Lower leg skin (tissue), 4 donors: ENCODE measurements at regions not wholly inside any gene's neighbourhood (a gene's known extent, or its start where the extent isn't known, plus 50 kb on each side); places are given as distances from the start of the nearest gene placed in this dataset.
A peak's percentile ranks its signal among the peaks of the same experiment; 100 is the strongest.

Source experiments
- DNase-seq, 2 donors: peaks; one replicate each; pipeline ENCODE4 v3.0.0-alpha.2; 2019; ENCODE audit warnings: low spot score in 2 of 2
- H3K4me3 ChIP-seq: fragments of 200-600 bp; sonication (generic); 2 replicates; pipeline ENCODE4 v1.5.1; 2017; ENCODE audit warnings: mild to moderate bottlenecking, low read depth; ENCODE audit not compliant: poor library complexity, severe bottlenecking
- POLR2A ChIP-seq, 2 donors: fragments of 450-650 bp; IDR thresholded peaks; one replicate each; pipeline ENCODE4 v1.6.1; 2016 to 2017; ENCODE audit warnings: antibody characterized with exemption in 2 of 2, mild to moderate bottlenecking in 1 of 2, moderate library complexity in 1 of 2
- WGBS, 2 donors: methylation state at CpG; one replicate each; pipeline ENCODE4 v1.1.5; 2018; 5-methylcytosine and 5-hydroxymethylcytosine counted together
- intact Hi-C: fragments of 100-400 bp; cut with DNase I; formaldehyde crosslinking; loops from one replicate; pipeline ENCODE4 v1.15.0; 2023; ENCODE audit warnings: low total_unique reads
- TF ChIP-seq, protein P1 (sequence below), 3 donors: fragments of 450-650 bp; IDR thresholded peaks; one replicate each; pipeline ENCODE4 v1.5.1; 2016; ENCODE audit warnings: antibody characterized with exemption in 3 of 3, mild to moderate bottlenecking in 3 of 3, moderate library complexity in 2 of 3

DNA sequence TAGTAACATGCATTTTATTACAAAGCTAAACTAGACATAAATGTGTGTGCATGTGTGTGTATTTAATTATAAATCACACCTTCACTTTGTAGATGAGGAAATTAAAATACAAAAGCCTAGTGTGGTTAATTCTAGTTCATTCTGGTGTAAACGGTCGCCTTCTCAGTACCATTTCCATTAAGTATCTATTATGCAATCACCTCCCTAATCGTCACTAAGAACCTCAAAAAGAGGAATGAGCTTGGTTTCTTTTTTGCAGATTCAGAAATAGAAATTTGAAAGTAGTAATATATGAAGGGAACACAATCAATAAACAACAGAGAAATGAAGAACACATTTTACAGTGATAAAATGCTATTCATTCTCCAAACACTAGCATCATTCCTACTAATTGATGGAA, 233.2 kb downstream of the ZBBX start:
- no peak for TF ChIP-seq POLR2A (IDR thresholded peaks at IDR 0.05)
- TF ChIP-seq, protein P1, sequence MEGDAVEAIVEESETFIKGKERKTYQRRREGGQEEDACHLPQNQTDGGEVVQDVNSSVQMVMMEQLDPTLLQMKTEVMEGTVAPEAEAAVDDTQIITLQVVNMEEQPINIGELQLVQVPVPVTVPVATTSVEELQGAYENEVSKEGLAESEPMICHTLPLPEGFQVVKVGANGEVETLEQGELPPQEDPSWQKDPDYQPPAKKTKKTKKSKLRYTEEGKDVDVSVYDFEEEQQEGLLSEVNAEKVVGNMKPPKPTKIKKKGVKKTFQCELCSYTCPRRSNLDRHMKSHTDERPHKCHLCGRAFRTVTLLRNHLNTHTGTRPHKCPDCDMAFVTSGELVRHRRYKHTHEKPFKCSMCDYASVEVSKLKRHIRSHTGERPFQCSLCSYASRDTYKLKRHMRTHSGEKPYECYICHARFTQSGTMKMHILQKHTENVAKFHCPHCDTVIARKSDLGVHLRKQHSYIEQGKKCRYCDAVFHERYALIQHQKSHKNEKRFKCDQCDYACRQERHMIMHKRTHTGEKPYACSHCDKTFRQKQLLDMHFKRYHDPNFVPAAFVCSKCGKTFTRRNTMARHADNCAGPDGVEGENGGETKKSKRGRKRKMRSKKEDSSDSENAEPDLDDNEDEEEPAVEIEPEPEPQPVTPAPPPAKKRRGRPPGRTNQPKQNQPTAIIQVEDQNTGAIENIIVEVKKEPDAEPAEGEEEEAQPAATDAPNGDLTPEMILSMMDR (IDR thresholded peaks at IDR 0.05), result no peak
- no peak overlapping the region for H3K4me3 ChIP-seq
- no peak for DNase-seq
- intact Hi-C loops, result no loop called here
- WGBS, 2 donors, result 47 to 73% methylated on average over 3 of the region's 3 CpGs

DNA sequence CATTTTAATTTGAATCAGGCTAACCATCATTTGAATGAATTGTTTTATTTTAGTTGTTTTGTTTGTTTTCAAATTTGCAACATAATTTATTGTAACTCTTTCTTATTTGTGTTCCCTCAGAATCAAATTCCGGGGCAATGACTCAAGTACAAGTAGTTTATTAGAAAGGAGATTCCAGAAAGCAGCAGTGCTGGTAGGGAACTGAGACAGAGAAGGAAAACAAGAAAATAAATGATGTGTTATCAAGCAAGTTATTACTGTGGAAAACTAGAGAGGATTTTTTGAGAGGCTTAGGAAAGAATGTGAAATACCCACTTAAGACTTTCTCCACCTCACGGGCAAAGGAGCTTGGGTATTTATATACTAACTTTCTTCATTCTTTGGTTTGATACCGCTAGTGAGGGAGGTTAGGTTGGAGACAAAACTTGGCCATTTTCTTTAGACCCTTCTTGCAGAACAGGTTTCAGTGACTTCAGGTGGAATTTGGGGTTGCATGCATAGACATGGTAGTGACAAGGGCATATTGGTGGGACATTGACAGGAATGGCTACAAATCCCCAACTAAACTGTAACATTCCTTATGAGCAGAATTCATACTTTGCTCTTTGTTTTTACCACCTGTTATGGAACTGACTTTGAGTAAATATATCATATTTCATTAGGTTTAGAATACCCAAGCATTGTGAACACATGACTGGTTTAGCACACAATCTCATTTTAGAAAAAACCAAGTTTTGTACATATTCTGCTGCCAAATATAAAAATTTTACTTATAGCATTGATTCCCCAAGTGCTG, 254.3 kb downstream of the ZBBX start:
- no peak for DNase-seq
- TF ChIP-seq POLR2A (IDR thresholded peaks at IDR 0.05), result no peak
- TF ChIP-seq, protein P1 (IDR thresholded peaks at IDR 0.05), result no peak
- H3K4me3 ChIP-seq, result no peak overlapping the region
- intact Hi-C loops, result no loop called here
- 74 to 84% methylated on average over 3 of the region's 3 CpGs for whole genome bisulfite sequencing, 2 donors

DNA sequence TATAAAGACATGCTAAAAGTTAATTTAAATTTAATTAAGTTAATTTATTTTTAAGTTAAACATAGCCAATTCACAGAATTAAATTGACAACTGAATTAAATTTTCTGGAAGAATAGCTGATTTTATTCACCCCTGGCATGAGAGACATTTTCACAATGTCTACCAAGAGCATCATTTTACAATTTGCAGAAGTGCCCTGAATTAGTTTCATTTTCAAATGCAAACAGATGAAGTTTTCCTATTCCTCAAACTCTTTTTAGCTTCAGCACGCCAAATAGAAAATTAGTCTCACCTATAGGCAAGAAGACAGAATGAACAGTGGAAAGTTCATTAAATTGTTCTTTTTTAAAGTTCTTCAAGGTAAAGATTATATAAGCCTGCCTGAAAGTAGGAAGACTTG, 259.3 kb downstream of the ZBBX start:
- H3K4me3 ChIP-seq, result no peak overlapping the region
- intact Hi-C loops, result no loop called here
- TF ChIP-seq POLR2A (IDR thresholded peaks at IDR 0.05), result no peak
- TF ChIP-seq, protein P1 (IDR thresholded peaks at IDR 0.05), result no peak
- no peak for DNase-seq
- 74 to 87% methylated on average over 1 of the region's 1 CpG for WGBS, 2 donors

DNA sequence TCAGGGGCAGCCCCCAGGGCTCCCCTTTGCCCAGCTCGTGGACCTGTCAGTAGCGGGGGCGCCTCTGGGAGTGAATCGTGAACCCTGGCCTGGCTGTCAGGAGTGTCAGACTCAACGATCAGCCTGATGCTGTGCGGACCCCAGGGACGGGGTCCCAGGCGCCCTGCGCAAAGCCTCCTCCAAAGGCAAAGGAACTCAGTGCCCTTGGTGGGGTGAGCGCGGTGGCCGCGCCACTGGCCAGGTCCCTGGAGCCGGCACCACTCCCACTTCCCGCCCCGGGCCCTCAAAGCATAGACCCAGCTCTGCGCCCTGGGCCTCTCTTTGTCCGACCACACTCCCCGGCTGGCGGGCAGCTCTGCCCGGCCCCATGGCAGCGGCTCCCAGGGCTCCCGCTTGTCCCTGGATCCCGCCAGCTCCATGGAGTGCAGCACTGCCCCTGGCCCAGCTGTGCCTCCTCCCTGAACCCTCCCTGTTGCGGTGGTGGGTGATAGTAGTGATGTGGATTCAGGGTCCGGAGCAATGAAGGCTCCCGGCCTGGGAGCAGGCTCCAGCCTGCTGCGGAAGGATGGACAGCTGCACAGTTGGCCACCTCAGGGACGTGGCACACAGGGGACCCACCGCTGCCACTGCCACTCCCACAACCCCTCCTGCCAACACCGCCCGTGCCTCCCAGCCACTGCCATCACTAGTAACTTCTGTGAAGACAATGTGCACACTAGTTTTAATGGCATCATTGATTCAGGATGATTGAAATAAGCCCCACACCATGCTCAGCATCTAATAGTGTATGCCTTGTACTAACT, 263.8 kb downstream of the ZBBX start:
- DNase-seq, result no peak
- WGBS, 2 donors, result 95% methylated on average over 21 to 29 of the region's 32 CpGs
- no peak for TF ChIP-seq POLR2A (IDR thresholded peaks at IDR 0.05)
- TF ChIP-seq, protein P1 (IDR thresholded peaks at IDR 0.05), result no peak
- no peak overlapping the region for H3K4me3 ChIP-seq
- intact Hi-C loops, result no loop called here

DNA sequence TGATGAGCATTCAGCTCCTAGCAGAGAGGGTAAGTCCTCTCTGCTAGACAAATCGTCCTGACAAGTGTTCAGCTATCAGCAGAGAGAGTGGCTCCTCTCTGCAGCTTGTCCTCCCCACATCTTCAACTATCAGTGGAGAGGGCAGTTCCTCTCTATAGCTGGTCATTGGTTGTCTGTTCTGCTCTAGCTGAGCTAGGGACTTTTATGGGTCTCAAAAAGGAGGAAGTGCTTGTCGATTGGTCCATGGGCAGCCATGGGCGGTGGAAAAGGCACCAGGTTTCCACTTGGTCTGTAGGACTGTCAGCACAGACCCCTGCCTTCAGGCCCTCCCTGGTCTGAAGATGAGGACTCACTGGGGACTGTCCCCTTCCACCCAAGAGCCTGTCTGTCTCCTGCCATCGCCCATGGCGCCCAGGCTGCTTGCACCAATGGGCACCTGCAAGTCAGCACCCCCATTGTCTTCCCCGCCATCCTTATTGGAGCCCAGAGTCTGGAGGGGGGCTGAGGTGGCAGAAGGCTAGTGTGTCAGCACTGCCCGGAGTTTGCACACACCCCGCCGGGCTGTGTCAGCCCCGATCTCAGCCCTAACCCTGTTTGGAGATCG, 264.7 kb downstream of the ZBBX start:
- no peak for TF ChIP-seq POLR2A (IDR thresholded peaks at IDR 0.05)
- TF ChIP-seq, protein P1 (IDR thresholded peaks at IDR 0.05), result no peak
- H3K4me3 ChIP-seq, result no peak overlapping the region
- DNase-seq, result peak in 1 of 2 donors; percentile 72
- intact Hi-C loops, result no loop called here
- WGBS, 2 donors, result 88 to 92% methylated on average over 11 of the region's 11 CpGs
